Endothelial cell of umbilical vein (primary cell): ENCODE measurements at regions not wholly inside any gene's neighbourhood (a gene's known extent, or its start where the extent isn't known, plus 50 kb on each side); places are given as distances from the start of the nearest gene placed in this dataset.

Source experiments
- BruUV-seq: library from RNA; stranded (reverse); fragments of 400-500 nt; replicated peaks from 2 replicates; lab custom pipeline; 2021; lab: Mats Ljungman, UMichigan
- CTCF ChIA-PET: fragments of 300-600, 350-600 bp; sonication (Branson Sonifier 250); formaldehyde crosslinking; loops from one replicate; lab custom pipeline; 2021; ENCODE audit warnings: antibody characterized with exemption, inconsistent platforms; lab: Charles Lee
- POLR2A ChIA-PET: fragments of 300-600, 350-600 bp; sonication (Branson Sonifier 250); formaldehyde crosslinking; loops from one replicate; lab custom pipeline; 2021; ENCODE audit warnings: antibody characterized with exemption, inconsistent platforms; lab: Charles Lee
- DNase-seq: peaks from one replicate; pipeline ENCODE4 v3.0.0-alpha.2; 2011; ENCODE audit warnings: low read depth, low spot score
- FAIRE-seq: peaks from 2 replicates; lab custom pipeline; 2011; peaks lifted over from hg19 to GRCh38; lab: Jason Lieb, UNC
- H2AFZ ChIP-seq: 2 replicates; pipeline ENCODE4 v1.6.0; 2012; ENCODE audit warnings: low read depth, low read length, control low read depth, inconsistent platforms
- H3K27ac ChIP-seq: 2 replicates; pipeline ENCODE4 v1.5.1; 2011; ENCODE audit warnings: low read depth, mild to moderate bottlenecking, control low read depth, low read length, moderate library complexity; ENCODE audit not compliant: insufficient read depth
- H3K27me3 ChIP-seq, 2 experiments: 2 replicates each; pipeline versions ENCODE4 v1.6.0 to v1.6.1; 2011; ENCODE audit warnings: low read length in 2 of 2, mixed read lengths in 1 of 2; ENCODE audit not compliant: control insufficient read depth in 2 of 2, insufficient read depth in 2 of 2
- H3K36me3 ChIP-seq, 2 experiments: 2 replicates in 1 of 2; 3 replicates in 1 of 2; pipeline ENCODE4 v1.5.1; 2011; ENCODE audit warnings: low read length in 2 of 2, mild to moderate bottlenecking in 1 of 2, moderate library complexity in 1 of 2; ENCODE audit not compliant: control insufficient read depth in 2 of 2, insufficient read depth in 2 of 2; ENCODE audit errors: extremely low read depth in 1 of 2
- H3K4me1 ChIP-seq: 3 replicates; pipeline ENCODE4 v1.5.1; 2011; ENCODE audit warnings: mild to moderate bottlenecking, low read length; ENCODE audit not compliant: control insufficient read depth, insufficient read depth; ENCODE audit errors: extremely low read depth
- H3K4me2 ChIP-seq: 2 replicates; pipeline ENCODE4 v1.6.1; 2011; ENCODE audit warnings: low read length, control low read depth, mixed read lengths; ENCODE audit not compliant: insufficient read depth
- H3K4me3 ChIP-seq, 3 experiments: fragments of 200-600 bp in 1 of 3; sonication (generic), shearing (Covaris generic) in 1 of 3; replicated peaks in 1 of 3; 2 replicates each; pipeline ENCODE4 v1.5.1; 2011 to 2016; ENCODE audit warnings: control low read depth in 3 of 3, low read length in 3 of 3, mild to moderate bottlenecking in 2 of 3, inconsistent platforms in 1 of 3, low read depth in 1 of 3, moderate library complexity in 1 of 3; ENCODE audit not compliant: insufficient read depth in 1 of 3
- H3K79me2 ChIP-seq: 2 replicates; pipeline ENCODE4 v1.6.0; 2012; ENCODE audit warnings: low read length, inconsistent platforms; ENCODE audit not compliant: control insufficient read depth, insufficient read depth
- H3K9ac ChIP-seq: replicated peaks from 2 replicates; pipeline ENCODE3; 2011; ENCODE audit warnings: low read length, control low read depth; ENCODE audit not compliant: insufficient read depth; ENCODE audit errors: extremely low read depth
- H3K9me1 ChIP-seq: replicated peaks from 3 replicates; pipeline ENCODE4 v1.6.0; 2011; ENCODE audit warnings: mild to moderate bottlenecking, low read length; ENCODE audit not compliant: control insufficient read depth, insufficient read depth; ENCODE audit errors: extremely low read depth
- H3K9me3 ChIP-seq: replicated peaks from 2 replicates; pipeline ENCODE4 v1.5.1; 2012; ENCODE audit warnings: low read length, inconsistent platforms; ENCODE audit not compliant: control insufficient read depth, insufficient read depth
- H4K20me1 ChIP-seq: replicated peaks from 2 replicates; pipeline ENCODE3; 2011; ENCODE audit warnings: mild to moderate bottlenecking, low read length; ENCODE audit not compliant: control insufficient read depth, insufficient read depth; ENCODE audit errors: extremely low read depth
- CTCF ChIP-seq, 2 donors: IDR thresholded peaks; 1 replicate in 1 of 2; 2 replicates in 1 of 2; pipeline ENCODE4 v1.5.1; 2011; ENCODE audit warnings: low read length in 2 of 2, mild to moderate bottlenecking in 2 of 2, moderate library complexity in 2 of 2, control low read depth in 1 of 2, inconsistent platforms in 1 of 2, low read depth in 1 of 2; ENCODE audit not compliant: insufficient read depth in 1 of 2; ENCODE audit errors: extremely low read depth in 1 of 2
- EZH2 ChIP-seq: IDR thresholded peaks from 2 replicates; pipeline ENCODE4 v1.6.1; 2012; ENCODE audit warnings: borderline replicate concordance, low read depth, mild to moderate bottlenecking, moderate library complexity, low read length, inconsistent platforms; ENCODE audit not compliant: severe bottlenecking
- FOS ChIP-seq: IDR thresholded peaks from 2 replicates; pipeline ENCODE4 v1.6.1; 2011; ENCODE audit warnings: mild to moderate bottlenecking, low read length, moderate library complexity, borderline replicate concordance; ENCODE audit not compliant: insufficient read depth
- GATA2 ChIP-seq: IDR thresholded peaks from 2 replicates; pipeline ENCODE4 v1.7.0; 2011; ENCODE audit warnings: low read depth, mild to moderate bottlenecking, moderate library complexity, mixed read lengths, low read length; ENCODE audit not compliant: insufficient read length, insufficient read depth
- JUN ChIP-seq: IDR thresholded peaks from 2 replicates; pipeline ENCODE4 v1.6.1; 2011; ENCODE audit warnings: borderline replicate concordance, low read depth; ENCODE audit not compliant: insufficient read length, insufficient read depth
- MAX ChIP-seq: IDR thresholded peaks from 2 replicates; pipeline ENCODE4 v1.6.1; 2011; ENCODE audit not compliant: insufficient read depth, insufficient read length
- MYC ChIP-seq: IDR thresholded peaks from one replicate; pipeline ENCODE4 v1.6.1; 2011; ENCODE audit warnings: mild to moderate bottlenecking, low read depth, low read length
- POLR2A ChIP-seq: IDR thresholded peaks from 2 replicates; pipeline ENCODE4 v1.6.1; 2012; ENCODE audit warnings: low read depth, mild to moderate bottlenecking, control low read depth, low read length
- POLR2AphosphoS5 ChIP-seq: IDR thresholded peaks from 2 replicates; pipeline ENCODE4 v1.6.1; 2012; ENCODE audit warnings: low read depth, mild to moderate bottlenecking, control low read depth, low read length, moderate library complexity; ENCODE audit not compliant: insufficient read depth
- dilution Hi-C: fragments of 300-500 bp; cut with MboI; formaldehyde crosslinking; loops from one replicate; pipeline ENCODE4 v1.15.0; 2019; ENCODE audit warnings: low sequenced_read_pairs; ENCODE audit not compliant: extremely low pct_ligation_motif_present
- intact Hi-C: fragments of 100-400 bp; cut with micrococcal nuclease; formaldehyde crosslinking; loops from one replicate; pipeline ENCODE4 v1.10.0; 2022

- H3K27ac ChIP-seq = no peak overlapping the region
- ChIA-PET POLR2A (no interaction called here), CTCF (no interaction called here)
- no peaks in the 10 kb centered on the region for H4K20me1 ChIP-seq
- dilution Hi-C loops = no loop called here
- H3K4me1 ChIP-seq = no peaks in the 10 kb centered on the region
- no peaks in the 10 kb centered on the region for H3K36me3 ChIP-seq
- H3K9me1 ChIP-seq = no peaks in the 10 kb centered on the region
- intact Hi-C loops = no loop called here
- peaks cover 6% of the 10 kb centered on the region for H3K9me3 ChIP-seq
- FAIRE-seq = no peak
- no peak overlapping the region for H3K9ac ChIP-seq
- no peaks in the 10 kb centered on the region for H3K27me3 ChIP-seq
- H3K4me3 ChIP-seq = no peak overlapping the region
- TF ChIP-seq POLR2A (no peak), MYC (no peak), GATA2 (no peak), JUN (no peak), FOS (no peak), POLR2AphosphoS5 (no peak), CTCF (IDR thresholded peaks at IDR 0.05; ENCODE audit: extremely low read depth in 1 of 2, insufficient read depth in 1 of 2, low read depth in 1 of 2, low read length in 2 of 2) (no peak), MAX (no peak), EZH2 (no peak)
- BruUV-seq = no TSS peak
- no peak overlapping the region for H3K4me2 ChIP-seq
- DNase-seq = no peak
- no peaks in the 10 kb centered on the region for H3K79me2 ChIP-seq
- no peak overlapping the region for H2AFZ ChIP-seq
These were observed 299.0 kb downstream of the DOK5 start for GRCh38 chr20:54774426-54774825.
